OCI-LY7 (cell line): ENCODE measurements at regions not wholly inside any gene's neighbourhood (a gene's known extent, or its start where the extent isn't known, plus 50 kb on each side); places are given as distances from the start of the nearest gene placed in this dataset.

Experiments
- EZH2phosphoT487 ChIP-seq: fragments of 200-600 bp; sonication (generic); IDR thresholded peaks from 2 replicates; pipeline ENCODE4 v1.6.1; 2018; ENCODE audit warnings: low read depth, borderline replicate concordance, mild to moderate bottlenecking, mixed run types, antibody characterized with exemption, low read length, moderate library complexity, mixed read lengths
- TF ChIP-seq, protein P1 (sequence below): fragments of 200-600 bp; sonication (generic); conservative IDR thresholded peaks from 2 replicates; pipeline ENCODE4 v1.5.1; 2014; ENCODE audit warnings: mild to moderate bottlenecking, antibody characterized with exemption, low read length, moderate library complexity, mixed read lengths

DNA sequence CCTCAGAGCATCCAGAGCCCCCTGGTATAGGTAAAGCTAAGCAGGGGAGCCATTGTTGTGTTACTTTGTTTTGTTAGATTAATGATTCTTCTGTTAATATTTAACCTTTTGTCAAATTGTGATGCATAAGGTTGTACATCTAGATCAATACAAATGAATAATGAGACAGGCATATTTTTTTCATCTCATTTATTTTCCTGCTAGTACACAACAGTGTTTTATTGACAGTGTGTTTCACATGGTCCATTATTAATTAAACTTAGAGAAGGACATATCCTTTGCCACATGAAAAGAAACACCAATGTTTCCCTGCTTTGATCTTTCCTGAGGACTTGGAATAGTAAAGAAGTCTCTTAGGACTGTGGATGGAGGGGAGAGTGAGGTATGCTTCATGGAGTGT is 543.6 kb upstream of the CFAP20DC start:
- TF ChIP-seq, protein P1, sequence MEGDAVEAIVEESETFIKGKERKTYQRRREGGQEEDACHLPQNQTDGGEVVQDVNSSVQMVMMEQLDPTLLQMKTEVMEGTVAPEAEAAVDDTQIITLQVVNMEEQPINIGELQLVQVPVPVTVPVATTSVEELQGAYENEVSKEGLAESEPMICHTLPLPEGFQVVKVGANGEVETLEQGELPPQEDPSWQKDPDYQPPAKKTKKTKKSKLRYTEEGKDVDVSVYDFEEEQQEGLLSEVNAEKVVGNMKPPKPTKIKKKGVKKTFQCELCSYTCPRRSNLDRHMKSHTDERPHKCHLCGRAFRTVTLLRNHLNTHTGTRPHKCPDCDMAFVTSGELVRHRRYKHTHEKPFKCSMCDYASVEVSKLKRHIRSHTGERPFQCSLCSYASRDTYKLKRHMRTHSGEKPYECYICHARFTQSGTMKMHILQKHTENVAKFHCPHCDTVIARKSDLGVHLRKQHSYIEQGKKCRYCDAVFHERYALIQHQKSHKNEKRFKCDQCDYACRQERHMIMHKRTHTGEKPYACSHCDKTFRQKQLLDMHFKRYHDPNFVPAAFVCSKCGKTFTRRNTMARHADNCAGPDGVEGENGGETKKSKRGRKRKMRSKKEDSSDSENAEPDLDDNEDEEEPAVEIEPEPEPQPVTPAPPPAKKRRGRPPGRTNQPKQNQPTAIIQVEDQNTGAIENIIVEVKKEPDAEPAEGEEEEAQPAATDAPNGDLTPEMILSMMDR: no peak
- no peak for TF ChIP-seq EZH2phosphoT487
